Mesendoderm (in vitro differentiated cells): ENCODE measurements at regions not wholly inside any gene's neighbourhood (a gene's known extent, or its start where the extent isn't known, plus 50 kb on each side); places are given as distances from the start of the nearest gene placed in this dataset.

Experiments
- DNase-seq: peaks from one replicate; pipeline ENCODE4 v3.0.0; 2013
- H2AK5ac ChIP-seq: 2 replicates; pipeline ENCODE4 v1.6.1; 2013; ENCODE audit warnings: low read length, inconsistent platforms
- H2BK120ac ChIP-seq: 2 replicates; pipeline ENCODE4 v1.6.1; 2013; ENCODE audit warnings: low read depth, mild to moderate bottlenecking, low read length, moderate library complexity, mixed read lengths
- H2BK15ac ChIP-seq: replicated peaks from 2 replicates; pipeline ENCODE4 v1.6.1; 2013; ENCODE audit warnings: low read depth, mild to moderate bottlenecking, moderate library complexity
- H2BK5ac ChIP-seq: 2 replicates; pipeline ENCODE4 v1.6.1; 2013; ENCODE audit warnings: low read length, inconsistent platforms
- H3K18ac ChIP-seq: 2 replicates; pipeline ENCODE4 v1.6.1; 2013; ENCODE audit warnings: mild to moderate bottlenecking, low read length, mixed read lengths
- H3K23ac ChIP-seq: one replicate; pipeline ENCODE4 v1.6.1; 2013; ENCODE audit warnings: low read length
- H3K27ac ChIP-seq: 2 replicates; pipeline ENCODE4 v1.5.1; 2013; ENCODE audit warnings: low read depth, mild to moderate bottlenecking, inconsistent platforms, low read length, moderate library complexity
- H3K27me3 ChIP-seq: 2 replicates; pipeline ENCODE4 v1.6.1; 2013; ENCODE audit warnings: low read length, control low read depth, mild to moderate bottlenecking, inconsistent platforms; ENCODE audit not compliant: insufficient read depth, poor library complexity
- H3K36me3 ChIP-seq: 2 replicates; pipeline ENCODE4 v1.6.1; 2013; ENCODE audit warnings: low read length, inconsistent platforms; ENCODE audit not compliant: control insufficient read depth, insufficient read depth
- H3K4ac ChIP-seq: one replicate; pipeline ENCODE4 v1.6.1; 2013; ENCODE audit warnings: low read depth, mild to moderate bottlenecking, low read length, moderate library complexity
- H3K4me1 ChIP-seq: 2 replicates; pipeline ENCODE4 v1.6.1; 2013; ENCODE audit warnings: low read depth, low read length, inconsistent platforms; ENCODE audit not compliant: control insufficient read depth
- H3K4me2 ChIP-seq: 2 replicates; pipeline ENCODE4 v1.6.1; 2013; ENCODE audit warnings: low read length
- H3K4me3 ChIP-seq: 2 replicates; pipeline ENCODE4 v1.5.1; 2013; ENCODE audit warnings: mild to moderate bottlenecking, low read length
- H3K56ac ChIP-seq: one replicate; pipeline ENCODE4 v1.6.1; 2013; ENCODE audit warnings: low read length
- H3K79me1 ChIP-seq: 2 replicates; pipeline ENCODE4 v1.6.1; 2013; ENCODE audit warnings: low read length, inconsistent platforms
- H3K79me2 ChIP-seq: 2 replicates; pipeline ENCODE4 v1.6.1; 2013; ENCODE audit warnings: mild to moderate bottlenecking, low read length; ENCODE audit not compliant: control insufficient read depth, insufficient read depth
- H3K9ac ChIP-seq: 2 replicates; pipeline ENCODE4 v1.6.1; 2013; ENCODE audit warnings: low read length, inconsistent platforms
- H4K5ac ChIP-seq: one replicate; pipeline ENCODE4 v1.6.1; 2013; ENCODE audit warnings: low read length
- H4K8ac ChIP-seq: one replicate; pipeline ENCODE4 v1.6.1; 2013; ENCODE audit warnings: low read depth, mild to moderate bottlenecking, control low read depth, low read length, moderate library complexity
- WGBS: extraction: QIAGEN DNeasy Blood & Tissue Kit; methylation state at CpG from one replicate; pipeline ENCODE4 v1.1.7; 2013; ENCODE audit warnings: low lambda C conversion rate, missing lambda C conversion rate; ENCODE audit not compliant: insufficient coverage; ENCODE audit errors: extremely low coverage; 5-methylcytosine and 5-hydroxymethylcytosine counted together

- no peak overlapping the region for H3K9ac ChIP-seq
- no peak overlapping the region for H2BK5ac ChIP-seq
- no peaks in the 10 kb centered on the region for H3K79me1 ChIP-seq
- DNase-seq, result no peak
- no peak overlapping the region for H3K4me3 ChIP-seq
- no peak overlapping the region for H2BK15ac ChIP-seq
- no peak overlapping the region for H3K4me2 ChIP-seq
- no CpG with 5 or more reads among the region's 32 CpGs for WGBS
- no peak overlapping the region for H2AK5ac ChIP-seq
- no peaks in the 10 kb centered on the region for H3K36me3 ChIP-seq
- peaks cover 4% of the 10 kb centered on the region for H3K4me1 ChIP-seq
- no peak overlapping the region for H4K8ac ChIP-seq
- H3K79me2 ChIP-seq, result no peaks in the 10 kb centered on the region
- H2BK120ac ChIP-seq, result no peak overlapping the region
- H3K56ac ChIP-seq, result no peak overlapping the region
- H3K27ac ChIP-seq, result no peak overlapping the region
- no peak overlapping the region for H4K5ac ChIP-seq
- no peak overlapping the region for H3K18ac ChIP-seq
- H3K4ac ChIP-seq, result no peak overlapping the region
- no peaks in the 10 kb centered on the region for H3K27me3 ChIP-seq
- H3K23ac ChIP-seq, result no peak overlapping the region
These were observed 73.9 kb downstream of the MYCN start for GRCh38 chr2:16014041-16014787.

- DNase-seq, result no peak
- H3K27me3 ChIP-seq, result no peaks in the 10 kb centered on the region
- H3K79me1 ChIP-seq, result no peaks in the 10 kb centered on the region
- no peak overlapping the region for H3K4me3 ChIP-seq
- no peak overlapping the region for H3K27ac ChIP-seq
- H2BK15ac ChIP-seq, result no peak overlapping the region
- H3K23ac ChIP-seq, result no peak overlapping the region
- H2BK5ac ChIP-seq, result no peak overlapping the region
- H3K4me2 ChIP-seq, result no peak overlapping the region
- no peaks in the 10 kb centered on the region for H3K36me3 ChIP-seq
- no peak overlapping the region for H2AK5ac ChIP-seq
- peaks cover 4% of the 10 kb centered on the region for H3K4me1 ChIP-seq
- H3K18ac ChIP-seq, result no peak overlapping the region
- H4K5ac ChIP-seq, result no peak overlapping the region
- peak overlapping the region; percentile 67 for H3K56ac ChIP-seq
- no peaks in the 10 kb centered on the region for H3K79me2 ChIP-seq
- H4K8ac ChIP-seq, result no peak overlapping the region
- no CpG with 5 or more reads among the region's 20 CpGs for WGBS
- peak overlapping the region; percentile 9 for H3K9ac ChIP-seq
- no peak overlapping the region for H2BK120ac ChIP-seq
- no peak overlapping the region for H3K4ac ChIP-seq
These were observed 73.1 kb downstream of the MYCN start for GRCh38 chr2:16013359-16013911.

GRCh38 chr2:16012626-16013358 is 72.4 kb downstream of the MYCN start:
- no peak overlapping the region for H3K27ac ChIP-seq
- DNase-seq, result peak; percentile 75

GRCh38 chr2:16012029-16012596 is 71.8 kb downstream of the MYCN start:
- WGBS, result no CpG with 5 or more reads among the region's 2 CpGs

More at GRCh38 chr2:16012626-16013358, 72.4 kb downstream of the MYCN start:
- no peaks in the 10 kb centered on the region for H3K79me2 ChIP-seq
- H3K18ac ChIP-seq, result no peak overlapping the region
- H2BK5ac ChIP-seq, result no peak overlapping the region
- H3K79me1 ChIP-seq, result no peaks in the 10 kb centered on the region
- no peak overlapping the region for H4K8ac ChIP-seq
- H4K5ac ChIP-seq, result no peak overlapping the region
- no peak overlapping the region for H2BK120ac ChIP-seq
- H3K56ac ChIP-seq, result peak overlapping the region; percentile 46
- no peak overlapping the region for H3K4me3 ChIP-seq
- peaks cover 4% of the 10 kb centered on the region for H3K4me1 ChIP-seq
- no peaks in the 10 kb centered on the region for H3K27me3 ChIP-seq
- WGBS, result no CpG with 5 or more reads among the region's 19 CpGs
- no peak overlapping the region for H3K4me2 ChIP-seq
- H2BK15ac ChIP-seq, result no peak overlapping the region
- no peak overlapping the region for H3K23ac ChIP-seq
- peak overlapping the region; percentile 0 for H3K4ac ChIP-seq
- no peaks in the 10 kb centered on the region for H3K36me3 ChIP-seq
- H2AK5ac ChIP-seq, result no peak overlapping the region
- peak overlapping the region; percentile 20 for H3K9ac ChIP-seq

GRCh38 chr2:16011621-16011960 is 71.2 kb downstream of the MYCN start:
- Histone ChIP-seq H2BK15ac (no peak overlapping the region), H3K27me3 (no peaks in the 10 kb centered on the region), H3K56ac (no peak overlapping the region), H3K4me2 (no peak overlapping the region), H2BK120ac (no peak overlapping the region), H3K79me2 (no peaks in the 10 kb centered on the region), H4K5ac (no peak overlapping the region), H3K27ac (no peak overlapping the region), H2AK5ac (no peak overlapping the region), H3K9ac (no peak overlapping the region), H3K79me1 (no peaks in the 10 kb centered on the region), H4K8ac (no peak overlapping the region), H3K36me3 (no peaks in the 10 kb centered on the region), H3K23ac (no peak overlapping the region), H3K4me3 (no peak overlapping the region), H2BK5ac (no peak overlapping the region), H3K4me1 (peaks cover 4% of the 10 kb centered on the region), H3K4ac (no peak overlapping the region), H3K18ac (no peak overlapping the region)
- no CpG with 5 or more reads among the region's 2 CpGs for WGBS
- no peak for DNase-seq

More at GRCh38 chr2:16012029-16012596, 71.8 kb downstream of the MYCN start:
- Histone ChIP-seq H3K79me1 (no peaks in the 10 kb centered on the region), H2BK5ac (no peak overlapping the region), H2BK15ac (no peak overlapping the region), H3K56ac (peak overlapping the region; percentile 46), H3K27ac (no peak overlapping the region), H4K8ac (no peak overlapping the region), H3K4ac (no peak overlapping the region), H2BK120ac (no peak overlapping the region), H3K36me3 (no peaks in the 10 kb centered on the region), H3K4me3 (no peak overlapping the region), H3K4me2 (no peak overlapping the region), H3K23ac (no peak overlapping the region), H4K5ac (no peak overlapping the region), H3K4me1 (peaks cover 4% of the 10 kb centered on the region), H3K79me2 (no peaks in the 10 kb centered on the region), H3K9ac (no peak overlapping the region), H2AK5ac (no peak overlapping the region), H3K27me3 (no peaks in the 10 kb centered on the region), H3K18ac (no peak overlapping the region)
- no peak for DNase-seq
